ENCODE measurements at regions not wholly inside any gene's neighbourhood (a gene's known extent, or its start where the extent isn't known, plus 50 kb on each side); places are given as distances from the start of the nearest gene placed in this dataset.

DNA sequence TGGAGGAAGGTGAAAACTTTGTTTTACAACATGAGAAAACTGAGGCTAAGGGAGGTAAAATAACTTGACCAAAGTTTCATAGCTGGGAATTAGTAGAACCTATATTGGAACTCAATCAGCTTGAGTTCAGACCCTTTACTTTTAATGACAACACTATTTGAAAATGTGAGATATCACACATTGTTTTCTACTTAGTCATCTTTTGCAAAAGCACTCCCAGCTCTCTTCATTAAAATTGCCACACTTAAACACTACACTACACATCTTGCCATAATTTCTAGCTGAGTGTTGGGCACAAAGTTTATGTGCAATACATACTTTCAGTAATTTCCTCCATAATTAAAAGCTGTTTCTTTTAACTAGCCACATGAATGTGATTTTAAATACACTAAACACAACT is 230.4 kb upstream of the DCBLD2 start:
- in situ Hi-C loops (cut with MboI; ENCODE audit: low sequenced_read_pairs) = no loop called here

DNA sequence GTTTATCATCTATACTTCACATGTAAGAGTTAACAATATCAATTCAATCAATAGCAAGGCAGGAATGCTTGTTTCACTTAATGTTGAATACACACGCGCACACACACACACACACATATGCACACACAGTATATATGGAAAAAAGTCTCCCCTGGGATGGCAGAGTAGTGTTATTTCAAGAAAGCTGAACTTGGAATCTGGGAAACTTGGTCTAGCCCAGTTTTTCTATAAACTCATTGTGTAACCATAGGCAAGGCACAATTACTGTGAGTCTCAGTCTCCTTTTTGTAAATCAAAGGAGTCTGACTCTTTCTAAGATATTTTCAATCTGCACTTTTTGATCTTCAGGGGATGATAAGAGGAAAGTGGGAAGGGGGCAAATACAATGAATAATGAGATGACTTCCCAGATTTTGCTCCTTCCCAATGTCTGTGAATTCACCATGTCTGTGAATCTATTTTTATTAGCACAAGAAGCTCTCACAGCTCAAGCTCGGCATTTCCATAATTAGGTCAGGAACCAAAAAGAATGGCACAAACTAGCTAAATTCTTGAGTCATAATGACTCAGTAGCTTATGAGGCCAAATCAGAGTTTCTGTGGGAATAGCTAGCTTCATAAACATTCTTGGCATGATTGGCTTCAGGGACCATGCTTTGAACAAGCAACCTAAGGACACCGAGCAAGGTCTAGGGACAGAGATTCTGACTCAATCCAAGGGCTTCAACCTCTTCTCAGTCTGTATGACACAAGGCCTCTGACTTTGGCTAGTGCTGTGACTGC is 227.4 kb upstream of the DCBLD2 start:
- in situ Hi-C loops (cut with MboI; ENCODE audit: low sequenced_read_pairs) = no loop called here

DNA sequence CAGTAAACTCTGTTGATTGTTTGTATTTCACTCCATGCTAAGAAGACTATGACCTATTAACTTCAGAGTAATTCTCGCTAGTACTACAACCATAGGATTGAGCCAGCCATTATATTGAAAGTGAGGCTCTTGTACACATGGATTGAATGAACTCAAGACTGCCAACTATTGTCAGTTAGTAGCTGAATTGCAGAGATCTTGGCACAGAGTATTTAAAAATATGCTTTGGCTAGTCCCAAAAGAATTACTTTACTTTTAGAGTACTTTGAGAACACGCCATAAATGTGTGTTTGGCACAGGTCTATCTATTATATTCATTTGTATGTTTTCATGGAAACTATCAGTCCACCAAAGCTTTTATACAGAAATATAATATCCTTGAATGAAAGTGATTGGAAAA is 226.7 kb upstream of the DCBLD2 start:
- in situ Hi-C loops (cut with MboI; ENCODE audit: low sequenced_read_pairs) = no loop called here

DNA sequence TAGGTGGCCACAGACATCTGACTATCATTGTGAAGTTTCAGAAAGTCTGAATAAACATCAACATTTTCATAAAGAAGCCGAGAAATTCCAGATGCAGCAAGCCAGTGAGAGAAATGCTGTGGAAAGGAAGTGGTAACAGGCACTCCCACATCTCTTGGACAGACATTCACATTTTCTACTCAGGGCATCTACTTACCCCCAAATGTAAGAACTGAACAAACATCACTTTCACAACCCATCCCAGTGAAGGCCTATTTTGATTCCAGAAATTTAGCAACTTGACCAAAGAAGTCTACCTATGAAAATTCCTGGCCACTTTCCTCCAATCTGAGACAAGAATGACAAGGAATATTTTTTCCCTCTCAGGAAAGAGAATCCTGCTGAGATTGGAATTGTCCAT is 224.8 kb upstream of the DCBLD2 start:
- in situ Hi-C loops (cut with MboI; ENCODE audit: low sequenced_read_pairs) = no loop called here

DNA sequence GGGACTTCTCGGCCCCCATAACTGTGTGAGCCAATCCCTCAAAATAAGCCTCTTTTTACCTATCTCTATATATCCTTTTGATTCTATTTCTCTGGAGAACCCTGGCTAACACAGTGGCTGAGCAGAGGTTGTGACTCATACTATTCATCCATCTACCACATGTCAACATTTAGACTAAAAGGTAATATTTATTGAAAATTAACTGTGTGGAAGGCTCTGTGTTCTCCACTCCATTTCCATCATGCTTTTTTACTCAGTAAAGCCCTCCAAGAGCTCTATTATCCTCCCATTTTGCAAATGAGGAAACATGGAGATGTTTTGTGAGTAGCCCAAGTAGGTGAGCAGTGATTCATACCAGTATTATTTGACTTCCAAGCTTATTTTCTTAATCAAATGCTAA is 217.9 kb upstream of the DCBLD2 start:
- in situ Hi-C loops (cut with MboI; ENCODE audit: low sequenced_read_pairs) = no loop called here

DNA sequence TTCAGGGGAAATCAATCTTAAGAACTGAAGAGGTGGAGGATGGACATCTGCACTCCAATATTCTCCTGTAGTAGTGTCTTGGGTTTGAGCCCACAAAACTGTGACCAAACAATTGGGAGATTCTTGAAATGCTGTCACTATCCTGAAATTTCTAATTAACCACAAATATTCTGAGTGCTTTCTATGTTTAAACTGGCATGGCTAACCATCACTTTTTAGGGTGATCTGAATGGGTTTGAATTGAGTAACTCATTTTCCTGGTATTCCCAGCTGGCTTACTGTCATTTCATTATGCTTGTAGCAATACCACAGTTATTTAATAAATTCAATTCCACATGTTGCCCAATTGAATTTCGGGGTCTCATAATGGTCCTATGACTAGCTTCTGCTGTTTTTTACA is 216.9 kb upstream of the DCBLD2 start:
- in situ Hi-C loops (cut with MboI; ENCODE audit: low sequenced_read_pairs) = no loop called here

DNA sequence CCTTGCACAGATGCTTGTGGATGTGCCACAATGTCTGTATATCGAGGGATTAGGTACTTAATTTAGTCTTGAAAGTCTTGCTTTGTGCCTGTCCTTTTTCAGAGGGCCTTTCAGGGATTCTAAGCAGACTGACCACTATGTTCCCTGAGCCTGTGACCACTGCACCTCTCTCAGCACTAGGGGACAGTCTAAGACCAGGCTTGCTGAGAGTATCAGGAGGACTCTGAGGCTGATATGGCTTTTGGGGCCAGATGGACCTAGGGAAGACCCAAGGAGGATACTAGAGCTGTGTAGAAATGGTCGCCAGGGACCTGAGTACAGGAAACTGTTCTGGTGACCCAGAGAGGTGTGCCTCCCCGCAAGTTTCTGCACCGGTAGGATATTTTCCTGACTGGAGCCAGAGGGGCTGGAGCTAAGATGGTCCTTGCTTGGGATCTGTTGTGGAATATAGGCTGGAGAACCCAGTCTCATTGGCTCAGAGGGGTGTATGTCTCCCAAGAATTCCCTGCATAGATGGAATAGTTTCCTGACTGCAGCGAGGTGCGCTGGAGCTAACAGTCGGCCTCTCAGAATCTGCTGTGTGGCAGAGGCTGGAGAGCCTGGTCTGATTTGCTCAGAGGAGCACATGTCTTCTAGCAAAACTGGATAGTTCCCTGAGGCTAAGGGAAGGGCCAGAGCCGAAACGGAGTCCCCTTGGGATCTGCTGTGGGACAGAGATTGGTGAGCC is 213.2 kb upstream of the DCBLD2 start:
- in situ Hi-C loops (cut with MboI; ENCODE audit: low sequenced_read_pairs) = no loop called here

DNA sequence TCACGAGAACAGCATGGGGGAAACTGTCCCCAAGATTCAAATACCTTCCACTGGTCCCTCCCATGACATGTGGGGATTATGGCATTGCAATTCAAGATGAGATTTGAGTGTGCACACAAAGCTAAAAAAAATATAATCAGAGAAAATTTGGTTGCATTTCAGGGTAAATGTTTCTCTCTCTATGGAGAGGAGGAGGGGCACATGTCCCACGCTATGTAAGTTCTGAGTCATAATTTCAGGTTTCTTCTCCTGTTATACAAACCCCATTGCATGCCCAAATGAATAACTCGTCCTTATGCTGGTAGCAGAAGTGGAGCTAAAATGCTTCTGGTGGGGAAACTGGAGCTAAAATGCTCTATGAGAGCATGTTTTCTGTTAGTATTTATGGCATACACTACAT is 209.7 kb upstream of the DCBLD2 start:
- in situ Hi-C loops (cut with MboI; ENCODE audit: low sequenced_read_pairs) = no loop called here

DNA sequence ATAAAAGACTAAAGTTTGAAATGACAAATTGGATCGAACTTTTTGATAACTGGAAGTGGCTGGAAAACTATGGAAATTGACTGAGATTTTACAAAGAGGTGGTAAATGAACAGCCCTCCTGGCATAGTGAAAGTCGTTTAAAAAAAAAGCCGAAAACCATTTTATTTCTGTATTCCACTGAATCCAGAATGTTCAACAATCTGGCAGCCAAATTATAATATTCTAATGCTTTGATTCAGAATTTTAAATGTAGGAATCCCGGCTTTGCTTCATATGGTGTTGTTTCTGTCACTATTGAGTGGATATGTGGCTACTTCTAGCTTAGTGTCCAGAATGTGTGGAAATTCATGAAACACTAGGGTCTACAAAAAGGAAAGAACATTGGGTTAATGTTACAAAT is 208.9 kb upstream of the DCBLD2 start:
- in situ Hi-C loops (cut with MboI; ENCODE audit: low sequenced_read_pairs) = no loop called here

DNA sequence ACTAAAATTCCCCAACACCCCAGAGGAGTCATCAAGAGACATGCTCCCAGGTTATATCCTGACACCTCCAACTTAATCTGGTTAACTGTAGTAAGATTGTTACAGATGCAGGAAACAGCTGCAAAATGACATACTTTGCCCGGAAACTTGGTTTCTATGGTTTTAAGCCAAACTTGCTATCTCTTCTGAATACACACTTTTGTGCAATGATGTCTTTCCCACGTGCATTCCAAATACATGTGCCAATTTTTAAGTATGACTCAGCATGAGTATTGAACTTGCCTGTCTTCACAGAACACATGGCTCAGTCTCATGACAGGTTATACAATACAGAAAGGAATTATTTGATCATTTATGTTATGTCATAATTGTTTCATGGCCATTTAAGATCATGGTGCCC is 207.0 kb upstream of the DCBLD2 start:
- in situ Hi-C loops (cut with MboI; ENCODE audit: low sequenced_read_pairs) = no loop called here

DNA sequence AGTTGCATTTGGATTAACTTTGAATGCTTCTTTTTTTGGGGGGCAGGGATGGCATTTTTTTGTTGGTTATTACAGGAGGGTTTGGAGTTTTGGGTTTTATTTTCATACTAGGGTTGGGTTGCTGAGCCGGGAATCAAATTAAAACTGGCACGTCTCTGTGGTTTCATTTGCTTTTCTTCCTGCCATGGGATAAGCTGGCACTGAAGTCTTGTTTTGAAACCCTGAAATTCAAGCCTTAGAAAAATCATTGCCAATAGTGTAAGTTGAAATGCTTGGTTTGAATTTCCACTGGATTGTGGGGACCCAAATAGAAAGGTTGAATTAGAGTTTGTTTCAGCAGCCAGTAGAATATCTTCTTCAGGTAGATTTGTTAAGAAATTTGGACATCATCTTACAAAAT is 193.1 kb upstream of the DCBLD2 start:
- in situ Hi-C loops (cut with MboI; ENCODE audit: low sequenced_read_pairs) = no loop called here

DNA sequence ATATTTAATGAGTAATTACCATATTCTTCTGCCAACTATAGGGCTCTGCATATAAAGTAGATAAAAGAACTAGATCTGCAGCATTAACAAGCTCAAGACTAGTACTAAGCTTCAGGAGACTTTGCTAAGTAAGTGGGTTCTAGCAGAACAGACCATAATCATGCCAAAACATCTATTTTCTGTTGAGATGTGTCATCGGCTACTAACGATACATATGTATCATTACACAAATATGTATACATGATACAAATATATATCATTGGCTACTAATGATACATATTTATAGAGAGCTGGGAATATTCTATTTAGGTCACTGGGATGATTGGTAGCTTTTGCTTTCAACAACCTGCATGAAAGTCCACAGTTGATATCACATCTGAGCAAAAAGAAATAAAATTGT is 185.8 kb upstream of the DCBLD2 start:
- in situ Hi-C loops (cut with MboI; ENCODE audit: low sequenced_read_pairs) = no loop called here

DNA sequence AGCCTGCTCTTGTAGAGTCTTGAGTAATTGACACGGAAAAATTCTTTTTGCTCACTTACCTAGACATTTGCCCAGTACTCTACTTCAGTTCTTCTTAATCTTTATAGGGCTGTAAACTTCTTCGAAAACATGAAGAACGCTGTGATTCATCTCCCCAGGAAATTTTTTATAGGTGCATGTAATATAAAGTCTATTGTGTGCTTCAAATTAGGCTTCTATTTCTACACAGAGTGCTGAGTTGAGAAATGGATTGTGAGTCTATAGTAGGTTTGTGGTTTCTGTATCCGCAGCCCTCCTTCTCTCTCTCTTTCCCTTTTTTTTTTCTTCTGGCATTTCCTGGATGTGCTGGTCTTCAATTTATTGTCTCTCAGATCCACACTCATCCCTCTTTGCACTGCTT is 183.3 kb upstream of the DCBLD2 start:
- in situ Hi-C loops (cut with MboI; ENCODE audit: low sequenced_read_pairs) = no loop called here

DNA sequence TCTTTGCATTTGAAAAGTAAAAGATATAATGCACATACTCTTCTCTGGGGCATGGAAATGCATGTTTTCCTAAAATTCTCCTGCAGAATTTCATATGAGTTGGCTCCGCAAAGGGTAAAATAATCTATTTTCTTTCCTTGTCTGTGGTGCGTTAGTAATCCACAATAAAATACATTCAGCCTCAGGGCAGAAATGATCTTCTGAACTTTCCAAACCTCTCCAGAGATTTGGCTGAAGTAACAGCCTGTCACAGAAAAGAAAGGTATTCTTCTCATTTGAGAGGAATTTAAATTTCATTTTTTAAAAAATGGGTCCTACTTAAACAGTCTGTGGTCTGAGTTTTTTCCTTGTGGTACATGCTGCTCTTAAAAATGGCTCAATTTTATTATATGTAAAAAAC is 182.7 kb upstream of the DCBLD2 start:
- in situ Hi-C loops (cut with MboI; ENCODE audit: low sequenced_read_pairs) = no loop called here

DNA sequence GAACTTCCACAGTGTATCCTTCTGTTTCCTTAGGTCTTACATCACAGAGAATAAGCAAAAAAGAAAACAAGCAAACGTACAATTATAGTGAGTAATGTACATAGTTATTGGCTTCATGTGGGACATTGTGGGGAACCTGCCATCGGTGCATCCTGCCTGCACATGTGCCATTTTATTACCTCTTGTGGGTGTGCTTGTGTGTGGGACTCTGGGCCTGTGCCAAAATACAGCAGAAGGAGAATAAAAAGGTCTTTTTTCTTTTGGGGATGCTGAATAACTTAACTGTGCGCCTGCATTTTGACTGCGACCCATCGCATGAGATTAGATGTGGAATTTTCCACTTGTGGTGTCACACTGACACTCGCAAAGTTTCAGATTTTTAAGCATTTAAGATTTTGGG is 169.6 kb upstream of the DCBLD2 start:
- in situ Hi-C loops (cut with MboI; ENCODE audit: low sequenced_read_pairs) = no loop called here

DNA sequence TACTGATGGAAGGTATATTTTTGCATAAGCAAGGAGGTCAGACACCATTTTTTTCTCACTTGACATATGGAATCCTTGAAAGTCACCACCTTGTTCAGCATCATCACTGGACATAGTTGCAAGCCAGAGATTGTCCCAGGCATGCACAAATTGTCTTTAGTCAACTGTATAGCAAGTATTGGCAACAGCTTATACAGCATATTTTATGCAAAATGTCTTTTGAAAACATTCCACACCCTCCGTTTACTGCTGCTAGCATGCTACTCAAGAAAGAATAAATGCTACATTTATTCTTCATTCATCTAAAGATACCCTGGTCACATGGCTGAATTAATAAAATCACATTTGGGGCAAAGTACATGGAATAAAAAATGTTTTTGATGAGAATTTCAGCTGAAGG is 168.5 kb upstream of the DCBLD2 start:
- in situ Hi-C loops (cut with MboI; ENCODE audit: low sequenced_read_pairs) = no loop called here

DNA sequence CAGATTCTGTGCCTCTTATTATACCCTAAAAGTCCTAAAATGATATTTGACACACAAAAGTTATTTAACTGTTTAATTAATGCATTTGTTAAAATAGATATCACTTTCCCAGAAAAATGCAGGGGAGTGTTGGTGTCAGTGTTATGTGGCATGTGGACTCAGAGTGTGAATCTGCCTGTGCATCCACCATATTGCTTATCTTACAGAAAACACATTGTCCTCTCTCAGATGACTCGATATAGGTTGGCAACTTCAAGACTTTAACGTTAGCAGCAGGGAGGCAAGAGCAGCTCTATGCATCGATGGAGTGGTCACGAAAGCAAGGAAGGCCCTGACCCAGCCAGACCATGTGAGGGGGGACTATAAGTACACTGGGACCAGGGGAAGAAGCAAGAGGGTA is 165.4 kb upstream of the DCBLD2 start:
- in situ Hi-C loops (cut with MboI; ENCODE audit: low sequenced_read_pairs) = no loop called here

DNA sequence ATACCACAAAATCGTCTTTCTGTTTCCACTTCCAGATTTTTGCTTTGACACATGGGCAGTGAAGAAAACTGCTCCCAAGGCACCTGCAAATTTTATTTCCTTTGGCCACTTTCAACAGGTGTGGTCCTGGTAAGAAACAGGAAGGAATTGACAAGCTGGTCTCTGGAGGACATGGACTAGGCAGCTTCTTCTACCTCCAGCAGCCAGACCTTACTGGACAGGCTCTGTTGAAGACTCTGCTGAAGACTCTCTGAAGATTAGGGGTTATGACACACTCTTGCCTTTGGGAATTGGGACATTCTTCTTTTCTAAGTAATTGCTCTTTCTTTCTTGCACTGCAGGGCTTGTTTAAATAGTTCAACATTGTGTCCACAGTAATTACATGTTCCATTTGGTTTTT is 147.7 kb upstream of the DCBLD2 start:
- in situ Hi-C loops (cut with MboI; ENCODE audit: low sequenced_read_pairs) = no loop called here

DNA sequence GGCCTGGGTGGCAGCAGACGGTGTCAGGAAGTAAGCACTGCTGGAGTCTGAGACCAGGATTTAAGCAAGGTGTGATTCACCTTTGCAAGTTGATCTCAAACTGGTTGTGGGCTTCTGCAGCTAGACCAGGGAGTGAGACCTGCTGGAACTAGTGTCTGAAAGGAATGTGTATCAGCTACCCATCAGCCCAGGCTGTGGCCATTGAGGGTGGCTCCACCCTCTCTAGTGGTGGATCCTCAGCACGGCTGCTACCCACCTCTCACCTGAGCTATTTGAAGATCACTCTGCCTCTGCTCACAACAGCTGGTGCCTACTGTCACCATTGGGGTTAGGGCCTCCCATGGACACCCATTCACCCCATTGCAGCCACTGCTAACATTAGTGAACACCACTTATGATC is 140.3 kb upstream of the DCBLD2 start:
- in situ Hi-C loops (cut with MboI; ENCODE audit: low sequenced_read_pairs) = no loop called here

DNA sequence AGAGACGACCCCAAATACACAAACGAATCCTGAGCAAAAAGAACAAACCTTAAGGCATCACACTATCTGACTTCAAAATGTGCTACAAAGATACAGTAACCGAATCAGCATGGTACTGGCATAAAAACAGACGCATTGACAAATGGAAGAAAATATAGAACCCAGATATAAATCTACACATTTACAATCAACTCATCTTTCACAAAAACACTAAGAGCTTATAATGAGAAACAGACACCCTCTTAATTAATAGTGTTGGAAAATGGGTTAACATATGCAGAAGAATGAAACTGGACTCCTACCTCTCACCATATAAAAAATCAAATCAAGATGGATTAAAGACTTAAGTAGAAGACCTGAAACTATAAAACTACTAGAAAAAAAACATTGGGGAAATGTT is 130.3 kb upstream of the DCBLD2 start:
- in situ Hi-C loops (cut with MboI; ENCODE audit: low sequenced_read_pairs) = no loop called here

DNA sequence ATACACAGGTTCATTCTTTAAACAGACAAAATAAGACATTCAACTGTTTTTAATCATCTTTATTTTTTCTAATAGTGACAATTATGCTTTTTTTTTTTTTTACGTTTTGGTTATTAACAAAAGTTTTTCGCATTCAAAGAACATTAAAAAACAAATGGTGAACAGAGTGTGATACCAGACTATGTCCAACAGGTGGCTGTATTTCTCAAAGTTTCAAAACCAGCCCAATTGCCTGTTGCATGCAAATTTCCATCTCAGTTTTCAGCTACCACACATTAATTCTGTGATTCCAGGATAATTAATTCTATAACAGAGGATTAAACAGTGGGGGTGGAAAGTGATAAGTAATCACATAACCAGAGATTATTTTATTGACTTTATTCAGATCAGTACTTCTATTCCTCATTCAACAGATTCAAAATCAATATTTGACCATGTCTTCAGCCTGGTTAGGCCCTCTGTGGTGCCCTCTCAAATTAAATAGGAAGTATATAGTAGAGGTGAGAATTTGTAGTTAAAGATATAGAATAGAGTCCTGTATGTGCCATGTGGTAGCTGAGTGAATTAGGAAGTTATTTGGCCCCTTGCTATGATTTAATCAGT is 122.2 kb upstream of the DCBLD2 start:
- in situ Hi-C loops (cut with MboI; ENCODE audit: low sequenced_read_pairs) = no loop called here

DNA sequence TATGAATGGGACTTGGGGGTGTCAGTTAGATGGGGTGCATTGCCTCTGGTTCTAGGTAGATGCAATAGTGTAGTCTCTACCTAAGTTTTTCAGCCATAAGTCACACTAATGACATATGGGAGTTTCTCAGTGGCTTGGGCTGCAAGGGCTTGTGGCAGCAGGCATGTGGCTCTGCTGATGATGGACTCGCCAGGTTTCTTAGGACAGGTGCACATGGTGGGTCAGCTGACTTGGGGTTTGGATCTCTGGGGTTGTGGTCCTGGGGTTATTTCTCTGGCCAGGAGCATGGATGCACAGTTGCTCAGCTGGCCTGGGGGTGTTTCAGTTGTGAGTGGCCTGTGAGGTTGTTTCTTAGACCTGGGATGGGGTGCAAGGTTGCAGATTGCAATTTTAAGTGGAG is 120.0 kb upstream of the DCBLD2 start:
- in situ Hi-C loops (cut with MboI; ENCODE audit: low sequenced_read_pairs) = no loop called here

Measured in HL-60/S4 treated with phorbol 12-myristate 13-acetate at 8.2 ng/mL for 4 days and 3 days (cell line).